Sigmoid colon (tissue), 4 donors: ENCODE measurements at regions not wholly inside any gene's neighbourhood (a gene's known extent, or its start where the extent isn't known, plus 50 kb on each side); places are given as distances from the start of the nearest gene placed in this dataset.

Experiments
- EP300 ChIP-seq, 4 donors: sonication (generic); formaldehyde crosslinking; IDR thresholded peaks; one replicate each; pipeline ENCODE4 v1.6.1; 2017; ENCODE audit warnings: antibody characterized with exemption in 4 of 4
- POLR2A ChIP-seq, 2 donors: fragments of 450-650 bp; IDR thresholded peaks; one replicate each; pipeline ENCODE4 v1.6.1; 2016; ENCODE audit warnings: antibody characterized with exemption in 2 of 2, mild to moderate bottlenecking in 2 of 2, moderate library complexity in 2 of 2
- POLR2AphosphoS5 ChIP-seq, 4 donors: sonication (generic); formaldehyde crosslinking; IDR thresholded peaks; one replicate each; pipeline ENCODE4 v1.6.1; 2017; ENCODE audit warnings: antibody characterized with exemption in 4 of 4
- TF ChIP-seq, protein P1 (sequence below), 4 experiments: fragments of 450-650 bp in 3 of 4; fragments of 200-600 bp in 1 of 4; IDR thresholded peaks; one replicate each; pipeline ENCODE4 v1.5.1; 2016 to 2019; ENCODE audit warnings: antibody characterized with exemption in 4 of 4, mild to moderate bottlenecking in 3 of 4, moderate library complexity in 2 of 4

DNA sequence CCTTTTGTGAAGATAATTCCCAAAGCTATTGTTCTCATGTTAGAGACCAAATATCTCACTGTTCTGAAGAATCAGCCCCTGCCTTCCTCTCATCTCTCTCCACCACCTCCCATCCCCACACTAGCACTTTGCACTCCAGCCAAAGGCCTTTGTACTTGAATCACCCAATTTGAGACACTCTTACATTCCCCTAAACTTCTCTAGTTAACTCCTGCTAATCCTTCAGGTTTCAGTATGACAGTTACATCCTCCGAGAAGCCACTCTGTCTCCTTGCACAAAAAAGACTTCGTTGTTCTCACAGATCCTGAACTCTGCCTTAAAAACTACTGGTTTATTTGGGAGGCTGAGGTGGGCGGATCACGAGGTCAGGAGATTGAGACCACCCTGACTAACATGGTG lies 227.5 kb downstream of the PIK3R1 start:
- TF ChIP-seq, protein P1, sequence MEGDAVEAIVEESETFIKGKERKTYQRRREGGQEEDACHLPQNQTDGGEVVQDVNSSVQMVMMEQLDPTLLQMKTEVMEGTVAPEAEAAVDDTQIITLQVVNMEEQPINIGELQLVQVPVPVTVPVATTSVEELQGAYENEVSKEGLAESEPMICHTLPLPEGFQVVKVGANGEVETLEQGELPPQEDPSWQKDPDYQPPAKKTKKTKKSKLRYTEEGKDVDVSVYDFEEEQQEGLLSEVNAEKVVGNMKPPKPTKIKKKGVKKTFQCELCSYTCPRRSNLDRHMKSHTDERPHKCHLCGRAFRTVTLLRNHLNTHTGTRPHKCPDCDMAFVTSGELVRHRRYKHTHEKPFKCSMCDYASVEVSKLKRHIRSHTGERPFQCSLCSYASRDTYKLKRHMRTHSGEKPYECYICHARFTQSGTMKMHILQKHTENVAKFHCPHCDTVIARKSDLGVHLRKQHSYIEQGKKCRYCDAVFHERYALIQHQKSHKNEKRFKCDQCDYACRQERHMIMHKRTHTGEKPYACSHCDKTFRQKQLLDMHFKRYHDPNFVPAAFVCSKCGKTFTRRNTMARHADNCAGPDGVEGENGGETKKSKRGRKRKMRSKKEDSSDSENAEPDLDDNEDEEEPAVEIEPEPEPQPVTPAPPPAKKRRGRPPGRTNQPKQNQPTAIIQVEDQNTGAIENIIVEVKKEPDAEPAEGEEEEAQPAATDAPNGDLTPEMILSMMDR (IDR thresholded peaks at IDR 0.05): no peak
- TF ChIP-seq POLR2AphosphoS5 (IDR thresholded peaks at IDR 0.05) (no peak), POLR2A (IDR thresholded peaks at IDR 0.05) (no peak), EP300 (IDR thresholded peaks at IDR 0.05) (no peak)
